ENCODE measurements at regions not wholly inside any gene's neighbourhood (a gene's known extent, or its start where the extent isn't known, plus 50 kb on each side); places are given as distances from the start of the nearest gene placed in this dataset.

- Histone ChIP-seq H3K27ac (ENCODE audit: low read length) (no peak overlapping the region), H3K9ac (ENCODE audit: low read depth, low read length) (no peak overlapping the region), H3K27me3 (ENCODE audit: insufficient read depth, low read length) (no peaks in the 10 kb centered on the region), H3K4me1 (ENCODE audit: insufficient read depth, low read length) (peaks cover 6% of the 10 kb centered on the region; the same call in 1 of the 2 replicates), H3K9me3 (ENCODE audit: insufficient read depth, low read depth, low read length) (no peaks in the 10 kb centered on the region), H3K4me3 (ENCODE audit: low read length) (no peak overlapping the region), H3K36me3 (ENCODE audit: insufficient read depth, low read depth, low read length) (no peaks in the 10 kb centered on the region)
Observed at GRCh38 chr14:56745097-56745496, 65.2 kb downstream of the OTX2 start.

GRCh38 chr14:56744016-56744415 lies 66.3 kb downstream of the OTX2 start:
- Histone ChIP-seq H3K4me1 (ENCODE audit: insufficient read depth, low read length) (peaks cover 6% of the 10 kb centered on the region; the same call in 1 of the 2 replicates), H3K27me3 (ENCODE audit: insufficient read depth, low read length) (no peaks in the 10 kb centered on the region), H3K36me3 (ENCODE audit: insufficient read depth, low read depth, low read length) (no peaks in the 10 kb centered on the region), H3K9me3 (ENCODE audit: insufficient read depth, low read depth, low read length) (no peaks in the 10 kb centered on the region), H3K27ac (ENCODE audit: low read length) (no peak overlapping the region), H3K9ac (ENCODE audit: low read depth, low read length) (no peak overlapping the region), H3K4me3 (ENCODE audit: low read length) (no peak overlapping the region)

GRCh38 chr14:56742391-56742878 lies 67.8 kb downstream of the OTX2 start:
- no peak overlapping the region for H3K27ac ChIP-seq (ENCODE audit: low read length)

GRCh38 chr14:56741325-56741724 lies 69.0 kb downstream of the OTX2 start:
- Histone ChIP-seq H3K36me3 (ENCODE audit: insufficient read depth, low read depth, low read length) (no peaks in the 10 kb centered on the region), H3K4me3 (ENCODE audit: low read length) (no peak overlapping the region), H3K9me3 (ENCODE audit: insufficient read depth, low read depth, low read length) (no peaks in the 10 kb centered on the region), H3K27ac (ENCODE audit: low read length) (no peak overlapping the region), H3K9ac (ENCODE audit: low read depth, low read length) (no peak overlapping the region), H3K27me3 (ENCODE audit: insufficient read depth, low read length) (no peaks in the 10 kb centered on the region), H3K4me1 (ENCODE audit: insufficient read depth, low read length) (peaks cover 6% of the 10 kb centered on the region; the same call in 1 of the 2 replicates)

More at GRCh38 chr14:56742391-56742878, 67.8 kb downstream of the OTX2 start:
- no peak overlapping the region for H3K9ac ChIP-seq (ENCODE audit: low read depth, low read length)
- H3K4me3 ChIP-seq (ENCODE audit: low read length): no peak overlapping the region
- no peaks in the 10 kb centered on the region for H3K27me3 ChIP-seq (ENCODE audit: insufficient read depth, low read length)
- H3K9me3 ChIP-seq (ENCODE audit: insufficient read depth, low read depth, low read length): no peaks in the 10 kb centered on the region
- H3K4me1 ChIP-seq (ENCODE audit: insufficient read depth, low read length): peaks cover 6% of the 10 kb centered on the region; the same call in 1 of the 2 replicates
- H3K36me3 ChIP-seq (ENCODE audit: insufficient read depth, low read depth, low read length): no peaks in the 10 kb centered on the region

GRCh38 chr14:56738020-56738419 lies 72.3 kb downstream of the OTX2 start:
- Histone ChIP-seq H3K4me3 (ENCODE audit: low read length) (no peak overlapping the region), H3K27ac (ENCODE audit: low read length) (no peak overlapping the region), H3K9ac (ENCODE audit: low read depth, low read length) (no peak overlapping the region), H3K27me3 (ENCODE audit: insufficient read depth, low read length) (peaks cover 11% of the 10 kb centered on the region), H3K9me3 (ENCODE audit: insufficient read depth, low read depth, low read length) (no peaks in the 10 kb centered on the region), H3K4me1 (ENCODE audit: insufficient read depth, low read length) (peaks cover 14% of the 10 kb centered on the region; the same call in 1 of the 2 replicates), H3K36me3 (ENCODE audit: insufficient read depth, low read depth, low read length) (no peaks in the 10 kb centered on the region)

GRCh38 chr14:56733396-56733795 lies 76.9 kb downstream of the OTX2 start:
- Histone ChIP-seq H3K4me3 (ENCODE audit: low read length) (peak overlapping the region; percentile 14; the same call in 1 of the 2 replicates), H3K9me3 (ENCODE audit: insufficient read depth, low read depth, low read length) (no peaks in the 10 kb centered on the region), H3K4me1 (ENCODE audit: insufficient read depth, low read length) (peaks cover 31% of the 10 kb centered on the region; the same call in 1 of the 2 replicates), H3K9ac (ENCODE audit: low read depth, low read length) (peak overlapping the region; percentile 13; the same call in 1 of the 2 replicates), H3K36me3 (ENCODE audit: insufficient read depth, low read depth, low read length) (no peaks in the 10 kb centered on the region), H3K27me3 (ENCODE audit: insufficient read depth, low read length) (peaks cover 50% of the 10 kb centered on the region), H3K27ac (ENCODE audit: low read length) (no peak overlapping the region)

- Histone ChIP-seq H3K9ac (ENCODE audit: low read depth, low read length) (no peak overlapping the region), H3K4me1 (ENCODE audit: insufficient read depth, low read length) (peaks cover 31% of the 10 kb centered on the region; the same call in 1 of the 2 replicates), H3K27ac (ENCODE audit: low read length) (no peak overlapping the region), H3K27me3 (ENCODE audit: insufficient read depth, low read length) (peaks cover 50% of the 10 kb centered on the region), H3K36me3 (ENCODE audit: insufficient read depth, low read depth, low read length) (no peaks in the 10 kb centered on the region), H3K9me3 (ENCODE audit: insufficient read depth, low read depth, low read length) (no peaks in the 10 kb centered on the region), H3K4me3 (ENCODE audit: low read length) (peak overlapping the region; percentile 19; the same call in 1 of the 2 replicates)
Observed at GRCh38 chr14:56731187-56731586, 79.1 kb downstream of the OTX2 start.

GRCh38 chr14:56730538-56731145 lies 79.6 kb downstream of the OTX2 start:
- Histone ChIP-seq H3K9ac (ENCODE audit: low read depth, low read length) (no peak overlapping the region; the same call in 1 of the 2 replicates), H3K4me1 (ENCODE audit: insufficient read depth, low read length) (peaks cover 31% of the 10 kb centered on the region; the same call in 1 of the 2 replicates), H3K27ac (ENCODE audit: low read length) (no peak overlapping the region), H3K4me3 (ENCODE audit: low read length) (peak overlapping the region; percentile 19; the same call in 1 of the 2 replicates), H3K27me3 (ENCODE audit: insufficient read depth, low read length) (peaks cover 50% of the 10 kb centered on the region), H3K9me3 (ENCODE audit: insufficient read depth, low read depth, low read length) (no peaks in the 10 kb centered on the region), H3K36me3 (ENCODE audit: insufficient read depth, low read depth, low read length) (no peaks in the 10 kb centered on the region)

- Histone ChIP-seq H3K27me3 (ENCODE audit: insufficient read depth, low read length) (peaks cover 2% of the 10 kb centered on the region), H3K27ac (ENCODE audit: low read length) (no peak overlapping the region)
Observed at GRCh38 chr14:56724013-56724412, 86.3 kb downstream of the OTX2 start.

GRCh38 chr14:56723418-56723817 lies 86.9 kb downstream of the OTX2 start:
- no peaks in the 10 kb centered on the region for H3K9me3 ChIP-seq (ENCODE audit: insufficient read depth, low read depth, low read length)
- no peaks in the 10 kb centered on the region for H3K36me3 ChIP-seq (ENCODE audit: insufficient read depth, low read depth, low read length)
- H3K27me3 ChIP-seq (ENCODE audit: insufficient read depth, low read length): no peaks in the 10 kb centered on the region; the same call in 1 of the 2 replicates
- no peak overlapping the region for H3K9ac ChIP-seq (ENCODE audit: low read depth, low read length)
- H3K4me1 ChIP-seq (ENCODE audit: insufficient read depth, low read length): peaks cover 5% of the 10 kb centered on the region; the same call in 1 of the 2 replicates
- no peak overlapping the region for H3K27ac ChIP-seq (ENCODE audit: low read length)
- no peak overlapping the region for H3K4me3 ChIP-seq (ENCODE audit: low read length)

More at GRCh38 chr14:56724013-56724412, 86.3 kb downstream of the OTX2 start:
- Histone ChIP-seq H3K9ac (ENCODE audit: low read depth, low read length) (no peak overlapping the region), H3K4me1 (ENCODE audit: insufficient read depth, low read length) (peaks cover 5% of the 10 kb centered on the region; the same call in 1 of the 2 replicates), H3K36me3 (ENCODE audit: insufficient read depth, low read depth, low read length) (no peaks in the 10 kb centered on the region), H3K9me3 (ENCODE audit: insufficient read depth, low read depth, low read length) (no peaks in the 10 kb centered on the region), H3K4me3 (ENCODE audit: low read length) (no peak overlapping the region)

- Histone ChIP-seq H3K9me3 (ENCODE audit: insufficient read depth, low read depth, low read length) (no peaks in the 10 kb centered on the region), H3K4me3 (ENCODE audit: low read length) (no peak overlapping the region), H3K27ac (ENCODE audit: low read length) (no peak overlapping the region), H3K36me3 (ENCODE audit: insufficient read depth, low read depth, low read length) (no peaks in the 10 kb centered on the region), H3K4me1 (ENCODE audit: insufficient read depth, low read length) (peaks cover 5% of the 10 kb centered on the region; the same call in 1 of the 2 replicates), H3K9ac (ENCODE audit: low read depth, low read length) (no peak overlapping the region), H3K27me3 (ENCODE audit: insufficient read depth, low read length) (no peaks in the 10 kb centered on the region; the same call in 1 of the 2 replicates)
Observed at GRCh38 chr14:56720703-56721460, 89.4 kb downstream of the OTX2 start.

Measured in iPS-20b (cell line).